Thyroid gland (tissue), 4 donors: ENCODE measurements at regions not wholly inside any gene's neighbourhood (a gene's known extent, or its start where the extent isn't known, plus 50 kb on each side); places are given as distances from the start of the nearest gene placed in this dataset.

Source experiments
- POLR2A ChIP-seq, 2 donors: fragments of 450-650 bp; IDR thresholded peaks; one replicate each; pipeline ENCODE4 v1.6.1; 2017; ENCODE audit warnings: antibody characterized with exemption in 2 of 2, mild to moderate bottlenecking in 2 of 2, moderate library complexity in 1 of 2
- TF ChIP-seq, protein P1 (sequence below), 6 experiments: fragments of 200-600 bp in 3 of 6; fragments of 450-650 bp in 3 of 6; sonication (generic) in 3 of 6; IDR thresholded peaks; one replicate each; pipeline ENCODE4 v1.5.1; 2016 to 2019; ENCODE audit warnings: antibody characterized with exemption in 6 of 6, mild to moderate bottlenecking in 2 of 6, inconsistent platforms in 1 of 6, moderate library complexity in 1 of 6

- TF ChIP-seq, protein P1, sequence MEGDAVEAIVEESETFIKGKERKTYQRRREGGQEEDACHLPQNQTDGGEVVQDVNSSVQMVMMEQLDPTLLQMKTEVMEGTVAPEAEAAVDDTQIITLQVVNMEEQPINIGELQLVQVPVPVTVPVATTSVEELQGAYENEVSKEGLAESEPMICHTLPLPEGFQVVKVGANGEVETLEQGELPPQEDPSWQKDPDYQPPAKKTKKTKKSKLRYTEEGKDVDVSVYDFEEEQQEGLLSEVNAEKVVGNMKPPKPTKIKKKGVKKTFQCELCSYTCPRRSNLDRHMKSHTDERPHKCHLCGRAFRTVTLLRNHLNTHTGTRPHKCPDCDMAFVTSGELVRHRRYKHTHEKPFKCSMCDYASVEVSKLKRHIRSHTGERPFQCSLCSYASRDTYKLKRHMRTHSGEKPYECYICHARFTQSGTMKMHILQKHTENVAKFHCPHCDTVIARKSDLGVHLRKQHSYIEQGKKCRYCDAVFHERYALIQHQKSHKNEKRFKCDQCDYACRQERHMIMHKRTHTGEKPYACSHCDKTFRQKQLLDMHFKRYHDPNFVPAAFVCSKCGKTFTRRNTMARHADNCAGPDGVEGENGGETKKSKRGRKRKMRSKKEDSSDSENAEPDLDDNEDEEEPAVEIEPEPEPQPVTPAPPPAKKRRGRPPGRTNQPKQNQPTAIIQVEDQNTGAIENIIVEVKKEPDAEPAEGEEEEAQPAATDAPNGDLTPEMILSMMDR (IDR thresholded peaks at IDR 0.05) = no peak
- TF ChIP-seq POLR2A (IDR thresholded peaks at IDR 0.05) = no peak
Observed at GRCh38 chr3:147615035-147615434, 205.9 kb downstream of the ZIC1 start.
